ENCODE measurements at regions not wholly inside any gene's neighbourhood (a gene's known extent, or its start where the extent isn't known, plus 50 kb on each side); places are given as distances from the start of the nearest gene placed in this dataset.

GRCh38 chr3:952906-953305 lies 139.9 kb upstream of the CNTN6 start:
- DNase-seq (ENCODE audit: low spot score), result no peak
- intact Hi-C loops (cut with micrococcal nuclease; ENCODE audit: unreplicated experiment), result no loop called here
- POLR2A ChIA-PET (ENCODE audit: low non-redundant PET), result no interaction called here
- no TSS peak for BruUV-seq (replicated peaks)
- Histone ChIP-seq H3K4me1 (ENCODE audit: insufficient read depth, low read length, poor library complexity, severe bottlenecking) (no peaks in the 10 kb centered on the region), H3K27me3 (replicated peaks; ENCODE audit: insufficient read depth, low read depth, low read length, poor library complexity) (no peaks in the 10 kb centered on the region), H3K9me3 (ENCODE audit: low read depth, low read length, poor library complexity, severe bottlenecking) (no peaks in the 10 kb centered on the region), H3K36me3 (ENCODE audit: insufficient read depth, low read length, poor library complexity, severe bottlenecking) (no peaks in the 10 kb centered on the region), H3K4me3 (ENCODE audit: low read depth, low read length, poor library complexity, severe bottlenecking) (no peak overlapping the region), H3K27ac (ENCODE audit: low read depth, low read length, poor library complexity, severe bottlenecking) (no peak overlapping the region)
- TF ChIP-seq, protein P1, sequence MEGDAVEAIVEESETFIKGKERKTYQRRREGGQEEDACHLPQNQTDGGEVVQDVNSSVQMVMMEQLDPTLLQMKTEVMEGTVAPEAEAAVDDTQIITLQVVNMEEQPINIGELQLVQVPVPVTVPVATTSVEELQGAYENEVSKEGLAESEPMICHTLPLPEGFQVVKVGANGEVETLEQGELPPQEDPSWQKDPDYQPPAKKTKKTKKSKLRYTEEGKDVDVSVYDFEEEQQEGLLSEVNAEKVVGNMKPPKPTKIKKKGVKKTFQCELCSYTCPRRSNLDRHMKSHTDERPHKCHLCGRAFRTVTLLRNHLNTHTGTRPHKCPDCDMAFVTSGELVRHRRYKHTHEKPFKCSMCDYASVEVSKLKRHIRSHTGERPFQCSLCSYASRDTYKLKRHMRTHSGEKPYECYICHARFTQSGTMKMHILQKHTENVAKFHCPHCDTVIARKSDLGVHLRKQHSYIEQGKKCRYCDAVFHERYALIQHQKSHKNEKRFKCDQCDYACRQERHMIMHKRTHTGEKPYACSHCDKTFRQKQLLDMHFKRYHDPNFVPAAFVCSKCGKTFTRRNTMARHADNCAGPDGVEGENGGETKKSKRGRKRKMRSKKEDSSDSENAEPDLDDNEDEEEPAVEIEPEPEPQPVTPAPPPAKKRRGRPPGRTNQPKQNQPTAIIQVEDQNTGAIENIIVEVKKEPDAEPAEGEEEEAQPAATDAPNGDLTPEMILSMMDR (conservative IDR thresholded peaks at IDR 0.05; ENCODE audit: low read depth, low read length), result no peak
- no peak for TF ChIP-seq EZH2 (IDR thresholded peaks at IDR 0.05; ENCODE audit: borderline replicate concordance, low read depth, low read length, poor library complexity, severe bottlenecking)
- CTCF ChIA-PET, result no interaction called here

DNA sequence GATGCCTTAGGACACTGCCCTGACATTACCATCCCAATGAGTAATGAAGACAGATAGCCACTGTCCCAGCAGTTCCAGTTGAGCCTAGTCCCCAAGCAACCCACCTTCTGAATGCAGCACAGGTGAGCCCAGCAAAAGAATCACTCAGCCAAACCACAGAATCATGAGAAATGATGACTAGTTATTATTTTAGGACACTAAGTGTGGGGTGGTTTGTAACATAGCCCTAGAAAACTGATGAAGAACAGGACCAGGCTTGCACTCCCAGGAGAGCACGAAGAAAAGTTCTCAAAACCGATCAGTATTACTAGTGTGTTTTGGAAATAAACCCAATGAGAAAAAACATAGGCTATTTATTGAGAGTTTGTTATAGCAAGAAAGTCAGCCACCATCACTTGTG lies 129.6 kb upstream of the CNTN6 start:
- H3K27me3 ChIP-seq (replicated peaks; ENCODE audit: insufficient read depth, low read depth, low read length, poor library complexity), result no peaks in the 10 kb centered on the region
- H3K9me3 ChIP-seq (ENCODE audit: low read depth, low read length, poor library complexity, severe bottlenecking), result peaks cover 4% of the 10 kb centered on the region
- H3K4me3 ChIP-seq (ENCODE audit: low read depth, low read length, poor library complexity, severe bottlenecking), result no peak overlapping the region
- DNase-seq (ENCODE audit: low spot score), result no peak
- ChIA-PET POLR2A (ENCODE audit: low non-redundant PET) (no interaction called here), CTCF (no interaction called here)
- intact Hi-C loops (cut with micrococcal nuclease; ENCODE audit: unreplicated experiment), result no loop called here
- BruUV-seq (replicated peaks), result no TSS peak
- H3K4me1 ChIP-seq (ENCODE audit: insufficient read depth, low read length, poor library complexity, severe bottlenecking), result no peaks in the 10 kb centered on the region
- H3K36me3 ChIP-seq (ENCODE audit: insufficient read depth, low read length, poor library complexity, severe bottlenecking), result no peaks in the 10 kb centered on the region
- TF ChIP-seq, protein P1 (conservative IDR thresholded peaks at IDR 0.05; ENCODE audit: low read depth, low read length), result no peak
- TF ChIP-seq EZH2 (IDR thresholded peaks at IDR 0.05; ENCODE audit: borderline replicate concordance, low read depth, low read length, poor library complexity, severe bottlenecking), result no peak
- no peak overlapping the region for H3K27ac ChIP-seq (ENCODE audit: low read depth, low read length, poor library complexity, severe bottlenecking)

GRCh38 chr3:963755-964154 lies 129.1 kb upstream of the CNTN6 start:
- intact Hi-C loops (cut with micrococcal nuclease; ENCODE audit: unreplicated experiment), result no loop called here
- no peak overlapping the region for H3K4me3 ChIP-seq (ENCODE audit: low read depth, low read length, poor library complexity, severe bottlenecking)
- H3K36me3 ChIP-seq (ENCODE audit: insufficient read depth, low read length, poor library complexity, severe bottlenecking), result no peaks in the 10 kb centered on the region
- no peak for DNase-seq (ENCODE audit: low spot score)
- H3K27me3 ChIP-seq (replicated peaks; ENCODE audit: insufficient read depth, low read depth, low read length, poor library complexity), result no peaks in the 10 kb centered on the region
- peaks cover 4% of the 10 kb centered on the region for H3K9me3 ChIP-seq (ENCODE audit: low read depth, low read length, poor library complexity, severe bottlenecking)
- POLR2A ChIA-PET (ENCODE audit: low non-redundant PET), result no interaction called here
- BruUV-seq (replicated peaks), result no TSS peak
- TF ChIP-seq, protein P1 (conservative IDR thresholded peaks at IDR 0.05; ENCODE audit: low read depth, low read length), result no peak
- no peak for TF ChIP-seq EZH2 (IDR thresholded peaks at IDR 0.05; ENCODE audit: borderline replicate concordance, low read depth, low read length, poor library complexity, severe bottlenecking)
- CTCF ChIA-PET, result no interaction called here
- H3K27ac ChIP-seq (ENCODE audit: low read depth, low read length, poor library complexity, severe bottlenecking), result no peak overlapping the region
- no peaks in the 10 kb centered on the region for H3K4me1 ChIP-seq (ENCODE audit: insufficient read depth, low read length, poor library complexity, severe bottlenecking)
